ENCODE measurements at regions not wholly inside any gene's neighbourhood (a gene's known extent, or its start where the extent isn't known, plus 50 kb on each side); places are given as distances from the start of the nearest gene placed in this dataset.

DNA sequence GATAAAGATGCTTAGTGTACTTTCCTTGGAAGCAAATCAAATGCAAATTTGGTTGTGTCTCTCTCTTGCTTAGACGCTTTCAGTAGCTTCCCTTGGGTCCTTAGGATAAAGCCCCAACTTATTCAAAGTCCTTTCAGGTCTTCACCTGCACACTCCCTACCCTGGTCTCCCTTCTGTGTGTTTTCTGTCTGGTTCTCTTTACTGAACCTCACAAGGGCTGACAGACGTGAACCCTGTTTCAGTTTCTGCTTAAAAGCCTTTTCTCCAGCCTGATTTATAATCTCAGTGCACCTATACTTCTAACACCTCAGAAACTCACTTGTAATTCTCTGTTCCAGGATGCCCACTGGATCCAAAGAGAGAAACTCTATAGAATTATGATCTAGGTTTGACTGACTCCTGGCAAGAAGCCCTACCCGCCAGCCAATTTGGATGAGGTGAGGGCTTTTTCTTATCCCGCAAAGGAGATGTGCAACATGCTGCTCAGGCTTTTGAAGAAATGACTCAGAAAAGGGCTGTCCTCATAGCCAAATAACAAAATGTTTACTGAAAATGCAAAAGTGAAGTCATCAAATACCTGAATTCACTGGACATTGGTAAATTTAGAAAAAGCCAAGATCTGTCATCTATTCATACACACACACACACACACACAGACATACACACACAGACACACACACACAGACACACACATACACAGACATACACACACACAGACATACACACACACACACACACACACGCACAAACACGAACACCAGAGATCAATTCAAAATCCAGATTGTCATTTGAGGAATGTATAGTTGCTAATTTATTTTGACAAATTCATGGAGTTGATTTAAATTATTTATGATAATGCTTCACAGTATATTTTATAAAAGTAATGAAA is 102.4 kb upstream of the EOMES start:
- TF ChIP-seq HDAC2 (IDR thresholded peaks at IDR 0.05) (no peak), TEAD4 (IDR thresholded peaks at IDR 0.05; ENCODE audit: low read length) (no peak), TEAD4 (CRISPR knock-in tag; IDR thresholded peaks at IDR 0.05; ENCODE audit: borderline replicate concordance) (no peak), MXI1 (IDR thresholded peaks at IDR 0.05; ENCODE audit: low read depth, low read length) (no peak), ELF4 (CRISPR knock-in tag; IDR thresholded peaks at IDR 0.05) (no peak), SMARCC2 (IDR thresholded peaks at IDR 0.05; ENCODE audit: low read depth) (no peak), ZNF583 (CRISPR knock-in tag; IDR thresholded peaks at IDR 0.05) (no peak), ZNF274 (IDR thresholded peaks at IDR 0.05; ENCODE audit: borderline replicate concordance, low read depth, low read length) (no peak)
- TF ChIP-seq, protein P1, sequence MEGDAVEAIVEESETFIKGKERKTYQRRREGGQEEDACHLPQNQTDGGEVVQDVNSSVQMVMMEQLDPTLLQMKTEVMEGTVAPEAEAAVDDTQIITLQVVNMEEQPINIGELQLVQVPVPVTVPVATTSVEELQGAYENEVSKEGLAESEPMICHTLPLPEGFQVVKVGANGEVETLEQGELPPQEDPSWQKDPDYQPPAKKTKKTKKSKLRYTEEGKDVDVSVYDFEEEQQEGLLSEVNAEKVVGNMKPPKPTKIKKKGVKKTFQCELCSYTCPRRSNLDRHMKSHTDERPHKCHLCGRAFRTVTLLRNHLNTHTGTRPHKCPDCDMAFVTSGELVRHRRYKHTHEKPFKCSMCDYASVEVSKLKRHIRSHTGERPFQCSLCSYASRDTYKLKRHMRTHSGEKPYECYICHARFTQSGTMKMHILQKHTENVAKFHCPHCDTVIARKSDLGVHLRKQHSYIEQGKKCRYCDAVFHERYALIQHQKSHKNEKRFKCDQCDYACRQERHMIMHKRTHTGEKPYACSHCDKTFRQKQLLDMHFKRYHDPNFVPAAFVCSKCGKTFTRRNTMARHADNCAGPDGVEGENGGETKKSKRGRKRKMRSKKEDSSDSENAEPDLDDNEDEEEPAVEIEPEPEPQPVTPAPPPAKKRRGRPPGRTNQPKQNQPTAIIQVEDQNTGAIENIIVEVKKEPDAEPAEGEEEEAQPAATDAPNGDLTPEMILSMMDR (IDR thresholded peaks at IDR 0.05 in 2 of 3, conservative IDR thresholded peaks at IDR 0.05 in 1 of 3; ENCODE audit: insufficient read depth in 2 of 3, low read depth in 1 of 3, low read length in 3 of 3), result no peak
- TF ChIP-seq, protein P2, sequence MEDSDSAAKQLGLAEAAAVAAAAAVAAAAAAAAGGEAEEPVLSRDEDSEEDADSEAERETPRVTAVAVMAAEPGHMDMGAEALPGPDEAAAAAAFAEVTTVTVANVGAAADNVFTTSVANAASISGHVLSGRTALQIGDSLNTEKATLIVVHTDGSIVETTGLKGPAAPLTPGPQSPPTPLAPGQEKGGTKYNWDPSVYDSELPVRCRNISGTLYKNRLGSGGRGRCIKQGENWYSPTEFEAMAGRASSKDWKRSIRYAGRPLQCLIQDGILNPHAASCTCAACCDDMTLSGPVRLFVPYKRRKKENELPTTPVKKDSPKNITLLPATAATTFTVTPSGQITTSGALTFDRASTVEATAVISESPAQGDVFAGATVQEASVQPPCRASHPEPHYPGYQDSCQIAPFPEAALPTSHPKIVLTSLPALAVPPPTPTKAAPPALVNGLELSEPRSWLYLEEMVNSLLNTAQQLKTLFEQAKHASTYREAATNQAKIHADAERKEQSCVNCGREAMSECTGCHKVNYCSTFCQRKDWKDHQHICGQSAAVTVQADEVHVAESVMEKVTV (CRISPR knock-in tag; IDR thresholded peaks at IDR 0.05), result no peak

Data from K562 (cell line).